ENCODE measurements at regions not wholly inside any gene's neighbourhood (a gene's known extent, or its start where the extent isn't known, plus 50 kb on each side); places are given as distances from the start of the nearest gene placed in this dataset.

DNA sequence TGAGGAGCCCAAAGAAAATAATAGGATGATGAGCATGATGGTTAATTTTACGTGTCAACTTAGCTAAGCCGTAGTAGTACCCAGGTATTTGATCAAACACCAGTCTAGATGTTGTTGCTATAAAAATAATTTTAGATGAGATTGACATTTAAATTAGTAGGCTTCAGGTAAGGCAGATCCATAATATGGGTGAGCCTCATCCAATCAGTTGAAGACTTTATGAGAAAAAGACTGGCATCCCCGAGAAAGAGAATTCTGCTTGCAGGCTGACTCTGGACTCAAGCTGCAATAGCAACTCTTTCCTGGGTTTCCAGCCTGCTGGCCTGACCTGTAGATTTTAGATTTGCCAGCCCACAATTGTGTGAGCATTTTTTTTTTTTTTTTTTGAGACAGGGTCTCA lies 192.8 kb upstream of the LNX1 start:
- no peak for DNase-seq (ENCODE audit: low read depth)

DNA sequence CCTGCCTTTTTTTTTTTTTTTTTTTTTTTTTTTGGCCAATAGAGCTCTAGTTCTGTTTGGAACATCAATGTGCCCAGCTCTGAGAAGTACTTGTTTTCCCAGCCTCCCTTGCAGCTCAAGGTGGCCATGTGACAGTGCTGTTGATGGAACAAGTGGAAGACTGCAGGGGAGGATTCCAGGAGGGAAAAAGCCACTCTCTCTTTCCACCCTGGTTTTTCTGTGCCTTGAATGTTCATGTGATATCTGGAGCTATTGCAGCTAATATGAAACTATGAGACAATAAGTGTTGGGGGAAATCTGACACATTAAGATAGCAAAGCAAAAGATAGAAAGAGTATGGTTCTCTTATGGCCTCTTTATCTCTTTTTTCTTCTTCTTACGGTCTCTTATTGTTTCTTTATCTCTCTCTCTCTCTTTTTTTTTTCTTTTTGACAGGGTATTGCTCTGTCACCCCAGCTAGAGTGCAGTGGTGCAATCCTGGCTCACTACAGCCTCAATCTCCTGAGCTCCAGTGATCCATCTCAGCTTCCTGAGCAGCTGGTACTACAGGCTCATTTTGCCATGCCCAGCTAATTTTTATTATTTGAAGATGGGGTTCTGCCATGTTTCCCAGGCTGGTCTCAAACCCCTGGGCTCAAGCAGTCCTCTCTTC lies 192.0 kb upstream of the LNX1 start:
- no peak overlapping the region for H3K4me3 ChIP-seq (ENCODE audit: low read depth, low read length)
- no peak for DNase-seq (ENCODE audit: low read depth)

More for the DNA sequence above, 192.8 kb upstream of the LNX1 start:
- H3K4me3 ChIP-seq (ENCODE audit: low read depth, low read length): no peak overlapping the region

DNA sequence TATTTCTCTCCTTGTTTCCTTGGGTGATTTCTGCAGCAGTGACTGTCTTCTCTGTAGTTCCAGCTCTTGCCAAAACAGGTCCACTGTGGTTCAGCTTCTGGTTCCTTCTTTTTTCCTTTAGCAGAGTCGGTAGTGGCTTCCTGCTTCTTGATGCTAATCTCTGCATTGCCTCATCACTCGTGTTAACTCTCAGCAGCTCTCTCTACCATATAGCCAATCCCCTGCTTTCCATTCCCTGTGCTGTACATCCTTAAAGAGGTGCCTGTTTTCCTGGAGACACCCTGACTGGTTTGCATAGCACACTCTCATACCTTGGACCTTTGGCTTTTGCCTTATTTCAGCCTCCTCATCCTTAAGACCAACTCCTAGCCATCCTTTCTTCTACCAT lies 191.2 kb upstream of the LNX1 start:
- DNase-seq (ENCODE audit: low read depth): no peak
- no peak overlapping the region for H3K4me3 ChIP-seq (ENCODE audit: low read depth, low read length)

- H3K4me3 ChIP-seq (ENCODE audit: low read depth, low read length): no peak overlapping the region
- DNase-seq (ENCODE audit: low read depth): no peak
These were observed 190.6 kb upstream of the LNX1 start for GRCh38 chr4:53781629-53782457.

GRCh38 chr4:53780736-53781400 lies 189.6 kb upstream of the LNX1 start:
- no peak for DNase-seq (ENCODE audit: low read depth)
- H3K4me3 ChIP-seq (ENCODE audit: low read depth, low read length): no peak overlapping the region

DNA sequence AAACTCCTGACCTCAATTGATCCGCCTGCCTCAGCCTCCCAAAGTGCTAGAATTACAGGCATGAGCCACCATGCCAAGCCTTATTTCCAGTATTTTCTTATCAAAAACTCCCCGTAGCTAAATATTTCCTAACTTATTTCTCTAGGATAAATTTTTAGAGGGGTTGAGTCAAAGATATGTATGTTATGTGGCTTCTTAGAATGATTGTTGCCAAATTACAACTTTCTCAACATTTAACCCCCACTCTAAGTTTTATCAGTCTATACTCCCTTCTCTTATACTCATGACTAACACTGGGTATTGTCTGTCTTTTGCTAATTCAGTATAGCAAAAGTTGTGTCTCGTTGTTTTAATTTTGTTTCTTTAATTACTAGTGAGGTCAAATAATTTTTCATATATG lies 187.7 kb upstream of the LNX1 start:
- H3K4me3 ChIP-seq (ENCODE audit: low read depth, low read length): no peak overlapping the region
- no peak for DNase-seq (ENCODE audit: low read depth)

DNA sequence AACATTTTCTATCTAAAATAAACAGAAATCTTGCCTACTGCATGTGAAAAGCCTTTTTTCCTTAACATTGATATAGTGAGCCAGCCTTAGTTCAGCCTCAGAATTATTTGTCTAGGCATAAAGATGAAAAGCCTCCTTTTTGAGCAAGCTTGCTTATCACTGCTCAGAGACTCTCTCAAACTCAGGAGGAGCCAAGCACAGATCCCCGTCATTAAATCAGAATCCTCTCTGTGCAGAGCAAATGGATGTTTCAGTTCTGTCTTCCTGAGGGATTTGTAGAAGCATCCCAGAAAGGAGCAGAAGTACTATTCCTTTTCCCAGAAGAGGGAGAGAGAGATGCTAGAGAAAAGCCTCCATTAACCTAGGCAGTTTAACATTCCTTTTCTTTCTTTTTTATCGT lies 186.9 kb upstream of the LNX1 start:
- H3K4me3 ChIP-seq (ENCODE audit: low read depth, low read length): no peak overlapping the region
- no peak for DNase-seq (ENCODE audit: low read depth)

GRCh38 chr4:53777244-53777984 lies 186.1 kb upstream of the LNX1 start:
- no peak overlapping the region for H3K4me3 ChIP-seq (ENCODE audit: low read depth, low read length)
- DNase-seq (ENCODE audit: low read depth): peak; percentile 63

DNA sequence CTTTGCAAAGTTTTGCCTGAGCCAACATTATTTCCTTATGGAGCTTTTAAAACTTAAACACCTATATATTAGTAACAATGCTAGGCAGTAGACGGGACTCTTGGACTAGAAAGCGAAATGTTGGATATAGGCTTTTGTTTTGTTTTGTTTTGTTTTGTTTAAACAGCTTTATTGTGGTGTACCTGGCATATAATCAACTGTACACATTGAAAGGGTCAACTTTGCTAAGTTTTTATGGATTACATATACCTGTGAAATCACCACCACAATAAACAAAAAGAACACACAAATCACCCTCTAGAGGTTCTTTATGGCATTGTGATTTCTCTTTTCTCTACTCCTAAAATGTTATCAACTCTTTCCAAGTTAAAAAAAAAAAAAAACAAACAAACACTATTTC lies 184.9 kb upstream of the LNX1 start:
- no peak for DNase-seq (ENCODE audit: low read depth)
- H3K4me3 ChIP-seq (ENCODE audit: low read depth, low read length): no peak overlapping the region

DNA sequence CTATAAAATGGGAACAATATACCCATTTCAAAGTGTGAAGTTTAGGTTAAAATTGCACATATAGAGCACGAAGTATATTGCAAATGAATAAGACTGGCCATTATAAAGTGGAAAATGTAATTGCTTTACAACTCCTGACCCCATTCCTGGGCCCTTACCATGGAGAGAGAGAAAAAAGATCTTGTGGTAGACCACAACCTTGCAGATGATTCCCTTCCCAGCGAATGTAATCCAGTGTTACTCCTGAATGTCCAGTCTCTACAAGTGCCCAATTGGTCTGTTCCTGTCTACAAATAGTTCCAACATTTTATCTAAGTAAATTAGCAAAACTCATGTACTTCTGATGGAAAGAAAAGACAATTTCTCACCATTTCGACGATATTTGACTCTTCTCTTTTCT lies 184.1 kb upstream of the LNX1 start:
- H3K4me3 ChIP-seq (ENCODE audit: low read depth, low read length): no peak overlapping the region
- no peak for DNase-seq (ENCODE audit: low read depth)

DNA sequence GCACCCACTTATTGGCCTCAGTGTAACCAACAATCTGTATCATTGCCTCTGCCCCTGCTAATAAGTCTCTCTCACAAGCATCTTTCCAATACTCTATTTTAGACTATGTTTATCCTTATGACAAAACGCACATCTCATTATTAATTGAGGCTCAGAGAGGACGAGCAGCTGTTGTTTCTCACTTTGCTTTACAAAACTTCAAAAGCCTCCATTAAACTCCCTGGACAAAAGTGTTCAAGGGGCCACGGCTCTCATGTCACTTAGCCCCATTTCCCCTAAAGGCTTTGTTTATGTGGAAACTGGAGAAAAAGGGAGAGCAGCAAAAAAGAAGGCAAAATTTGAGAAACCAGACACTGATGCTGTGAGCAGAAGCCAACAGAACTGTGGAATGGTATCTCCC lies 180.0 kb upstream of the LNX1 start:
- no peak overlapping the region for H3K4me3 ChIP-seq (ENCODE audit: low read depth, low read length)
- no peak for DNase-seq (ENCODE audit: low read depth)

DNA sequence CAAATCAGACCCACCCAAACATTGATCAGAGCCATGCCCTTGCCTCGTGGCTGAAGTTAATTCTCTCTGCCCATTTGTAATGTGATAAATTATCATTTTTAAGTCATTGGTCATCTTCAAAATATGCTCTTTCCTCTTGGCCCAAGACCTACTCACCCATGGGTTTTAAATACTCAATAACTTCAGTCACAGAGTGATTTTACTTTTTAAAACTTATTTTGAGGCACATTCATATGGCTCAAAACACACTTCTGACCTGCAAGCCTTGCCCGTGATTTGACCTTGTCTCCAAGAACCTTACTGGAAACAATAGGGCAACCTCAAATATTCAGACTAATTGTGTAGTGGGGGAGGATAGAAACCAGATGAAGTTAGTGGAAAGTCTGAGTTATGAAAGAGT lies 176.2 kb upstream of the LNX1 start:
- H3K4me3 ChIP-seq (ENCODE audit: low read depth, low read length): no peak overlapping the region
- DNase-seq (ENCODE audit: low read depth): no peak

DNA sequence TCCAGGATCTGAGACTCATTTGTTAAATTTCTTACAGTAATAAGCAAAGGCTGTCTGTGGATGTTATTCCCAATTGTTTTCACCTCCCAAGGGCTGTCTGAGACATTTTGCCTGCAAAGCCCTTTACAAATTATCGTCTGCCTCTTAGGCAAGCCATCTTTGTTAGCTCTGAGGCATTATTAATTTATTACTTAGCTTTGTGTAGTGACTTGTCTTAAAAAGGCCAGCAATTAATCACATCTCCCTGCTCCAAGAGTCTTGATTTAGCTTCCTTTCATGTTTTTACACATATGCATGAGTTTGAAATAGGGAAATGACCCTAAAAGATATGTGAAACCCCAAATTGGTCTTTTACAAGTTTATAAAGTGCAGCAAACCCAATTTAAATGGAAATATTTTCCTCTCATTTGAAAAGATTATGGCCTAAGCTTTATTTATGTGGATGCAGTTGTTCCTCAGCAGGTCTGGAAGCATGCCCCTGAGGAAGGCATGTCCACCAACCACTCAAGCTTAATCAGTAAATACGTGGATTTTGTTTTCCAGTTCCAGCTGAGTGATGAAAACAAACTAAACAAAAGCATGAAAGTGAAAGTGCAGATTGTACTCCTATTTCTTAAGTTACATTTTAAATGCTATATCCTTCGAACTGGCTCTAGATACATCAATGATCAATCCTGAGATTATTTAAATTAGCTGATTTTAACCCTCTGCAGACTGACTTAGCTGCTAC lies 173.6 kb upstream of the LNX1 start:
- H3K4me3 ChIP-seq (ENCODE audit: low read depth, low read length): no peak overlapping the region
- no peak for DNase-seq (ENCODE audit: low read depth)

GRCh38 chr4:53763813-53764597 lies 172.7 kb upstream of the LNX1 start:
- no peak for DNase-seq (ENCODE audit: low read depth)
- H3K4me3 ChIP-seq (ENCODE audit: low read depth, low read length): no peak overlapping the region

DNA sequence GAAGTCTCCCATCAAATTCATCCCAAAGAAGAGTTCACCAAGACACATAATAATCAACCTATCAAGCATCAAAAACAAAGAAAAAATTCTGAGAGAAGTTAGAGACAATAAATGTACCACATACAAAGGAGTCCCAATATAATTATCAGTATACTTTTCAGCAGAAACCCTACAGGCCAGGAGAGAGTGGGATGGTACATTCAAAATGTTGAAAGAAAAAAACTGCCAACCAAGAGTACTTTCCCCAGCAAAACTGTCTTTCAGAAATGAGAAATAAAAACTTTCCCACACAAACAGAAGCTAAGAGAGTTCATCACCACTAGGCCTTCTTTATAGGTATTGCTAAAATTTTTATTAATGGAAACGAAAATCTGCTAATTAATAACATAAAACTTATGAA lies 164.4 kb upstream of the LNX1 start:
- no peak overlapping the region for H3K4me3 ChIP-seq (ENCODE audit: low read depth, low read length)

GRCh38 chr4:53752124-53752523 lies 160.8 kb upstream of the LNX1 start:
- no peak overlapping the region for H3K4me3 ChIP-seq (ENCODE audit: low read depth, low read length)
- DNase-seq (ENCODE audit: low read depth): no peak

More for the DNA sequence above, 164.4 kb upstream of the LNX1 start:
- no peak for DNase-seq (ENCODE audit: low read depth)

DNA sequence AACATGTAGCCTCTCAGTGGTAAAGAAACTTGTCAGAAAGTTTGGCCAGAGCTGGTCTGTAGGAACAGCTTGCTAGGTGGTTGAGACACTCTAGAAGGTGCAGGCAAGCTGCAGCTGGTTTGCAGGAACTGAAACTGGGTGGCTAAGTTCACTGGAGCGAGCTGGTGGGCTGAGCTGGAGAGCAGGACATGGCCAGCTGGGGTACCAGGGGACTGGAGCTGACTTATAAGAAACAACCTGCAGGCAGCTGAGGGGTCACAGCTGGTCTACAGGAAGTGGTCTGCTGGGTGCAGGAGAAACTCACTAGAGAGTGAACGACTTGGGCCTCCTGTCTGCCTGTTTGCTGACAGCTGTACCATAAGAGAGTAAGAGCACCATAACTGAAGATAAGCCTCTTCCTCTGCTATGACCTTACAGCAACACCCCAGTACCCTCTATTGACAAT lies 157.1 kb upstream of the LNX1 start:
- DNase-seq (ENCODE audit: low read depth): no peak

GRCh38 chr4:53747401-53747800 lies 156.1 kb upstream of the LNX1 start:
- no peak overlapping the region for H3K4me3 ChIP-seq (ENCODE audit: low read depth, low read length)
- DNase-seq (ENCODE audit: low read depth): no peak

More for the DNA sequence above, 157.1 kb upstream of the LNX1 start:
- H3K4me3 ChIP-seq (ENCODE audit: low read depth, low read length): no peak overlapping the region

Data from skeletal muscle cell (primary cell).